ENCODE measurements at regions not wholly inside any gene's neighbourhood (a gene's known extent, or its start where the extent isn't known, plus 50 kb on each side); places are given as distances from the start of the nearest gene placed in this dataset.

DNA sequence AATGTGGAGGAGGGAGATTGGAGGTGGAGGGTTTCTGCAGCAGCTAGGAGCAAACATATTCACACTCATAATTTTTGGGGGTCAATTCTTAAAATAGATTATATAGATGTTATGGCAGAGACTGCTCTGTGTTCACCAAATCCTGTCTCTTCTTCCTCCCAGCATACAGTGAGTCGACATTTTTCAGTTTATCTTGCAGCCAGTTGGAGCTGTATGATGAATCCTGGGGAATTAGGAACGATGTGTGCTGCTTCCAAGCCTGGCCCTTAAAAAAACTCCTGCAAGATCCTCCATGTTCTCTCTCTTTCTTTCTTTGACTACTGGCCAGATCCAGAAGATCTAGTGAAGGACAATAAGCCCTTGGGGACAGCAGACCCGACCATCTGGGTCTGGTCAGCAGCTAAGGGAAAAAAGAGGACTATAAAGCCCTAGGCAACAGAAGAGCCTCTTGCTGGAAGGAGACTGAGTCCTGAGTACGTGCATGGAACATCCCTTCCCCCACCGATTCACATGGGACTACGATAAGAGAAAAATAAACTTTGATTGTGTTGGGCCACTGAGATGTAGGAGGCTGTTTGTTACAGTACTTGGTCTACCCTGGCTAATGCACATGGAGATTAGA, 55.8 kb upstream of the POMP start:
- no TSS peak for BruUV-seq (replicated peaks)
- Histone ChIP-seq H3K9me3 (ENCODE audit: low read depth, low read length, poor library complexity, severe bottlenecking) (no peaks in the 10 kb centered on the region), H3K36me3 (ENCODE audit: insufficient read depth, low read length, poor library complexity, severe bottlenecking) (no peaks in the 10 kb centered on the region), H3K27me3 (replicated peaks; ENCODE audit: insufficient read depth, low read depth, low read length, poor library complexity) (no peaks in the 10 kb centered on the region), H3K4me1 (ENCODE audit: insufficient read depth, low read length, poor library complexity, severe bottlenecking) (no peaks in the 10 kb centered on the region), H3K4me3 (ENCODE audit: low read depth, low read length, poor library complexity, severe bottlenecking) (no peak overlapping the region), H3K27ac (ENCODE audit: low read depth, low read length, poor library complexity, severe bottlenecking) (no peak overlapping the region)
- POLR2A ChIA-PET (ENCODE audit: low non-redundant PET) = no interaction called here
- TF ChIP-seq, protein P1, sequence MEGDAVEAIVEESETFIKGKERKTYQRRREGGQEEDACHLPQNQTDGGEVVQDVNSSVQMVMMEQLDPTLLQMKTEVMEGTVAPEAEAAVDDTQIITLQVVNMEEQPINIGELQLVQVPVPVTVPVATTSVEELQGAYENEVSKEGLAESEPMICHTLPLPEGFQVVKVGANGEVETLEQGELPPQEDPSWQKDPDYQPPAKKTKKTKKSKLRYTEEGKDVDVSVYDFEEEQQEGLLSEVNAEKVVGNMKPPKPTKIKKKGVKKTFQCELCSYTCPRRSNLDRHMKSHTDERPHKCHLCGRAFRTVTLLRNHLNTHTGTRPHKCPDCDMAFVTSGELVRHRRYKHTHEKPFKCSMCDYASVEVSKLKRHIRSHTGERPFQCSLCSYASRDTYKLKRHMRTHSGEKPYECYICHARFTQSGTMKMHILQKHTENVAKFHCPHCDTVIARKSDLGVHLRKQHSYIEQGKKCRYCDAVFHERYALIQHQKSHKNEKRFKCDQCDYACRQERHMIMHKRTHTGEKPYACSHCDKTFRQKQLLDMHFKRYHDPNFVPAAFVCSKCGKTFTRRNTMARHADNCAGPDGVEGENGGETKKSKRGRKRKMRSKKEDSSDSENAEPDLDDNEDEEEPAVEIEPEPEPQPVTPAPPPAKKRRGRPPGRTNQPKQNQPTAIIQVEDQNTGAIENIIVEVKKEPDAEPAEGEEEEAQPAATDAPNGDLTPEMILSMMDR (conservative IDR thresholded peaks at IDR 0.05; ENCODE audit: low read depth, low read length) = no peak
- TF ChIP-seq EZH2 (IDR thresholded peaks at IDR 0.05; ENCODE audit: borderline replicate concordance, low read depth, low read length, poor library complexity, severe bottlenecking) = no peak
- CTCF ChIA-PET = no interaction called here
- DNase-seq (ENCODE audit: low spot score) = no peak
- intact Hi-C loops (cut with micrococcal nuclease; ENCODE audit: unreplicated experiment) = no loop called here

DNA sequence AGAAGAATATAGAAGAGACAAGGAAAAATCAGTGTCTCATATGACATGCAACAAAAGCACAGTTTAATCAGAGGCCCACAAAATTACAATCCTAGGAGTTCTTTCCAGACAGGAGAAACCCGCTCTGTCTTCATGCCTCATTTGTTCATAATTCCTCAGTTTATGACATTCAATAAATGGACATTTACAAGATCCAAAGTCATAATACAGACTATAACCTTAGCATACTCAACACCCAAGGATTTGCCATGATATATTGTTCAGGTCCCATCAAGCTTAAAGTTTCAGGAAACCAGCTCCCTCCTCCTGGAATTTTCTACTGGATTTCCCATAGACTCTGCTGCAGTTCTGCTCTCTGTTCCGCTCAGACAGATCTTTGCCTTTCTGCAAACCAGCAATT, 56.4 kb upstream of the POMP start:
- CTCF ChIA-PET = no interaction called here
- no peaks in the 10 kb centered on the region for H3K36me3 ChIP-seq (ENCODE audit: insufficient read depth, low read length, poor library complexity, severe bottlenecking)
- TF ChIP-seq, protein P1 (conservative IDR thresholded peaks at IDR 0.05; ENCODE audit: low read depth, low read length) = no peak
- TF ChIP-seq EZH2 (IDR thresholded peaks at IDR 0.05; ENCODE audit: borderline replicate concordance, low read depth, low read length, poor library complexity, severe bottlenecking) = no peak
- intact Hi-C loops (cut with micrococcal nuclease; ENCODE audit: unreplicated experiment) = no loop called here
- H3K27ac ChIP-seq (ENCODE audit: low read depth, low read length, poor library complexity, severe bottlenecking) = no peak overlapping the region
- DNase-seq (ENCODE audit: low spot score) = no peak
- H3K9me3 ChIP-seq (ENCODE audit: low read depth, low read length, poor library complexity, severe bottlenecking) = no peaks in the 10 kb centered on the region
- H3K27me3 ChIP-seq (replicated peaks; ENCODE audit: insufficient read depth, low read depth, low read length, poor library complexity) = no peaks in the 10 kb centered on the region
- no TSS peak for BruUV-seq (replicated peaks)
- H3K4me3 ChIP-seq (ENCODE audit: low read depth, low read length, poor library complexity, severe bottlenecking) = no peak overlapping the region
- H3K4me1 ChIP-seq (ENCODE audit: insufficient read depth, low read length, poor library complexity, severe bottlenecking) = no peaks in the 10 kb centered on the region
- POLR2A ChIA-PET (ENCODE audit: low non-redundant PET) = no interaction called here

DNA sequence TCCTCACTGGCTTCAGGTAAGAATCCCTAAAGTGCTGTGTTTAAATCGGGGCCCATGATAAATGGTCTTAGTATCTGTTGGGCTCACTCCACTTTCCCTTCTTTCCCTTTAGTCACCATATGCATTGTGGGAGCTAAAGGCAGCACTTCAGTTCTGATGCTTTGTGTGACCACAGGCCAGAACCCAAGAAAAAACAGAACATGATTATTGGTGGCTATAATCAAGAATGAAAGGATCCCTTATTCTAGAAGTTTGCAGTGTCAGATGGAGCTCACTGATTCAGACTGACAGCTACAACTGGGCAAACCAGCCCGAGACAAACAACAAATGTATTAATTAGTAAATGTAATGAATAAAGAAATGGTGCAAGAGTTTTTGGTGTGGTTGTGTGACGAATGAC, 57.3 kb upstream of the POMP start:
- H3K4me3 ChIP-seq (ENCODE audit: low read depth, low read length, poor library complexity, severe bottlenecking) = no peak overlapping the region
- H3K9me3 ChIP-seq (ENCODE audit: low read depth, low read length, poor library complexity, severe bottlenecking) = no peaks in the 10 kb centered on the region
- CTCF ChIA-PET = no interaction called here
- TF ChIP-seq EZH2 (IDR thresholded peaks at IDR 0.05; ENCODE audit: borderline replicate concordance, low read depth, low read length, poor library complexity, severe bottlenecking) = no peak
- TF ChIP-seq, protein P1 (conservative IDR thresholded peaks at IDR 0.05; ENCODE audit: low read depth, low read length) = no peak
- BruUV-seq (replicated peaks) = no TSS peak
- H3K36me3 ChIP-seq (ENCODE audit: insufficient read depth, low read length, poor library complexity, severe bottlenecking) = no peaks in the 10 kb centered on the region
- DNase-seq (ENCODE audit: low spot score) = no peak
- no peaks in the 10 kb centered on the region for H3K4me1 ChIP-seq (ENCODE audit: insufficient read depth, low read length, poor library complexity, severe bottlenecking)
- intact Hi-C loops (cut with micrococcal nuclease; ENCODE audit: unreplicated experiment) = no loop called here
- POLR2A ChIA-PET (ENCODE audit: low non-redundant PET) = no interaction called here
- no peak overlapping the region for H3K27ac ChIP-seq (ENCODE audit: low read depth, low read length, poor library complexity, severe bottlenecking)
- no peaks in the 10 kb centered on the region for H3K27me3 ChIP-seq (replicated peaks; ENCODE audit: insufficient read depth, low read depth, low read length, poor library complexity)

Data from A673 (cell line).